Kidney epithelial cell (primary cell): ENCODE measurements at regions not wholly inside any gene's neighbourhood (a gene's known extent, or its start where the extent isn't known, plus 50 kb on each side); places are given as distances from the start of the nearest gene placed in this dataset.

Experiments used
- DNase-seq: peaks from one replicate; pipeline ENCODE4 v3.0.0-alpha.2; 2010; ENCODE audit warnings: low read depth
- H3K27me3 ChIP-seq: 2 replicates; pipeline ENCODE4 v1.6.0; 2011; ENCODE audit warnings: low read length; ENCODE audit not compliant: control insufficient read depth, insufficient read depth
- H3K36me3 ChIP-seq: 2 replicates; pipeline ENCODE4 v1.5.1; 2011; ENCODE audit warnings: low read length; ENCODE audit not compliant: control insufficient read depth, insufficient read depth
- H3K4me3 ChIP-seq: 2 replicates; pipeline ENCODE4 v1.5.1; 2011; ENCODE audit warnings: low read depth, mild to moderate bottlenecking, control low read depth, low read length
- CTCF ChIP-seq: IDR thresholded peaks from 2 replicates; pipeline ENCODE4 v1.5.1; 2011; ENCODE audit warnings: mild to moderate bottlenecking, moderate library complexity, low read length, control low read depth, inconsistent platforms; ENCODE audit not compliant: insufficient read depth, poor library complexity, severe bottlenecking

GRCh38 chr11:134752964-134753770 is 341.1 kb upstream of the B3GAT1 start:
- Histone ChIP-seq H3K36me3 (no peaks in the 10 kb centered on the region), H3K4me3 (no peak overlapping the region), H3K27me3 (no peaks in the 10 kb centered on the region)
- no peak for TF ChIP-seq CTCF
- DNase-seq: no peak

- no peaks in the 10 kb centered on the region for H3K36me3 ChIP-seq
- no peak for TF ChIP-seq CTCF
- H3K27me3 ChIP-seq: no peaks in the 10 kb centered on the region
- no peak overlapping the region for H3K4me3 ChIP-seq
- no peak for DNase-seq
Observed at GRCh38 chr11:134752526-134752925, 340.5 kb upstream of the B3GAT1 start.

- Histone ChIP-seq H3K4me3 (no peak overlapping the region), H3K27me3 (no peaks in the 10 kb centered on the region), H3K36me3 (no peaks in the 10 kb centered on the region)
- DNase-seq: no peak
- TF ChIP-seq CTCF: no peak
Observed at GRCh38 chr11:134751766-134752165, 339.7 kb upstream of the B3GAT1 start.

- Histone ChIP-seq H3K27me3 (no peaks in the 10 kb centered on the region), H3K36me3 (no peaks in the 10 kb centered on the region), H3K4me3 (no peak overlapping the region)
- DNase-seq: no peak
- TF ChIP-seq CTCF: no peak
Observed at GRCh38 chr11:134751031-134751585, 339.1 kb upstream of the B3GAT1 start.

- no peak for DNase-seq
- TF ChIP-seq CTCF: no peak
- H3K27me3 ChIP-seq: no peaks in the 10 kb centered on the region
Observed at GRCh38 chr11:134750619-134751018, 338.6 kb upstream of the B3GAT1 start.

More at GRCh38 chr11:134750619-134751018, 338.6 kb upstream of the B3GAT1 start:
- no peaks in the 10 kb centered on the region for H3K36me3 ChIP-seq
- H3K4me3 ChIP-seq: no peak overlapping the region
